Chondrocyte (in vitro differentiated cells): ENCODE measurements at regions not wholly inside any gene's neighbourhood (a gene's known extent, or its start where the extent isn't known, plus 50 kb on each side); places are given as distances from the start of the nearest gene placed in this dataset.

Source experiments
- DNase-seq: peaks from one replicate; pipeline ENCODE4 v3.0.0; 2021; ENCODE audit warnings: mixed read lengths, low spot score
- H3K27ac Mint-ChIP-seq: one replicate; pipeline ENCODE4 v1.8.0; 2021; ENCODE audit warnings: mild to moderate bottlenecking, moderate library complexity, mixed read lengths; ENCODE audit not compliant: unreplicated experiment
- H3K27me3 Mint-ChIP-seq: 2 replicates; pipeline ENCODE4 v1.8.0; 2021; ENCODE audit warnings: low read depth, mixed read lengths
- H3K36me3 Mint-ChIP-seq: 2 replicates; pipeline ENCODE4 v1.8.0; 2021; ENCODE audit warnings: low read depth, mixed read lengths
- H3K4me1 Mint-ChIP-seq: 2 replicates; pipeline ENCODE4 v1.8.0; 2021; ENCODE audit warnings: low read depth, mild to moderate bottlenecking, mixed read lengths
- H3K4me3 Mint-ChIP-seq: one replicate; pipeline ENCODE4 v1.8.0; 2021; ENCODE audit warnings: mild to moderate bottlenecking, moderate library complexity, mixed read lengths; ENCODE audit not compliant: unreplicated experiment
- H3K9me3 Mint-ChIP-seq: 2 replicates; pipeline ENCODE4 v1.8.0; 2021; ENCODE audit warnings: low read depth, mixed read lengths
- TF ChIP-seq, protein P1 (sequence below): fragments of 200-600 bp; sonication (generic); IDR thresholded peaks from 2 replicates; pipeline ENCODE4 v1.5.0; 2021; ENCODE audit warnings: antibody characterized with exemption, mild to moderate bottlenecking, moderate library complexity

DNA sequence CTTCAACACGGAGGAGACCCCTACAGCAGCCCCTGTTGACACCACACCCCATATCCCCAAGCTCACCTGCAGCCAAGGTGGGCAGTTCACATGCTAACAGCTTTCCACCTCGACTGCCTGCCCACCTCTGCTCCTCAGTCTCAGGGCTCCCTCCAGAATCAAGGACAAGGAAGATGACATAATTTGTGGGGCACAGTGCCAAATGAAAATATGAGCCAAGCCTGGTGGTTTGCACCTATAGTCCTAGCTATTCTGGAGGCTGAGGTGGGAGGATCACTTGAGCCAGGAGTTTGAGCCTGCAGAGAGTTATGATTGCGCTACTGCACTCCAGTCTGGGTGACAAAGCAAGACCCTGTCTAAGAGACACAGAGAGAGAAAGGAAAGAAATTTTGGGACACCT lies 516.3 kb downstream of the BCOR start:
- TF ChIP-seq, protein P1, sequence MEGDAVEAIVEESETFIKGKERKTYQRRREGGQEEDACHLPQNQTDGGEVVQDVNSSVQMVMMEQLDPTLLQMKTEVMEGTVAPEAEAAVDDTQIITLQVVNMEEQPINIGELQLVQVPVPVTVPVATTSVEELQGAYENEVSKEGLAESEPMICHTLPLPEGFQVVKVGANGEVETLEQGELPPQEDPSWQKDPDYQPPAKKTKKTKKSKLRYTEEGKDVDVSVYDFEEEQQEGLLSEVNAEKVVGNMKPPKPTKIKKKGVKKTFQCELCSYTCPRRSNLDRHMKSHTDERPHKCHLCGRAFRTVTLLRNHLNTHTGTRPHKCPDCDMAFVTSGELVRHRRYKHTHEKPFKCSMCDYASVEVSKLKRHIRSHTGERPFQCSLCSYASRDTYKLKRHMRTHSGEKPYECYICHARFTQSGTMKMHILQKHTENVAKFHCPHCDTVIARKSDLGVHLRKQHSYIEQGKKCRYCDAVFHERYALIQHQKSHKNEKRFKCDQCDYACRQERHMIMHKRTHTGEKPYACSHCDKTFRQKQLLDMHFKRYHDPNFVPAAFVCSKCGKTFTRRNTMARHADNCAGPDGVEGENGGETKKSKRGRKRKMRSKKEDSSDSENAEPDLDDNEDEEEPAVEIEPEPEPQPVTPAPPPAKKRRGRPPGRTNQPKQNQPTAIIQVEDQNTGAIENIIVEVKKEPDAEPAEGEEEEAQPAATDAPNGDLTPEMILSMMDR, result no peak
- no peak for DNase-seq
- H3K4me3 Mint-ChIP-seq, result no peak overlapping the region
- peaks cover 6% of the 10 kb centered on the region for H3K27me3 Mint-ChIP-seq
- H3K9me3 Mint-ChIP-seq, result peaks cover 15% of the 10 kb centered on the region
- H3K36me3 Mint-ChIP-seq, result no peaks in the 10 kb centered on the region
- no peak overlapping the region for H3K27ac Mint-ChIP-seq
- H3K4me1 Mint-ChIP-seq, result peaks cover 15% of the 10 kb centered on the region

DNA sequence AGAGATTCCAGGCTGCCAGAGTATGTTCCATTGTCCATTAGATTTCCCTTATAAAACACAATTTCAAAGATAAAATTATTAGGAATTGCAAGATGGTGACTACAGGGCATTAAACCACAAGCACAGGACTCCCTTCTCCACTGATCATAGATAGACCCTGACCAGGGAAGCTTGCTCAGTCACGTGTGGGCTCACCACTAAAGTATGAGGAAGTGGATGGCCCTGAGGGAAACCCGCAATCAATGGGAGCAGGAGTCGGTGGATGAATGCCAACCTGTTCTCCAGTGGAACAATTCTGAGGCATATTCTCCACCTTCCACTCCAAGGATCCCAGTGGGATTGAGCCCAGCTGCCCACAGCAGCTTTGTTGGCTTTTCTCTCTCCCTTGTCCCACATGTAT lies 515.7 kb downstream of the BCOR start:
- H3K9me3 Mint-ChIP-seq, result peaks cover 15% of the 10 kb centered on the region
- H3K4me3 Mint-ChIP-seq, result no peak overlapping the region
- H3K4me1 Mint-ChIP-seq, result peaks cover 13% of the 10 kb centered on the region
- TF ChIP-seq, protein P1, result no peak
- H3K27ac Mint-ChIP-seq, result no peak overlapping the region
- DNase-seq, result no peak
- H3K36me3 Mint-ChIP-seq, result no peaks in the 10 kb centered on the region
- peaks cover 3% of the 10 kb centered on the region for H3K27me3 Mint-ChIP-seq

DNA sequence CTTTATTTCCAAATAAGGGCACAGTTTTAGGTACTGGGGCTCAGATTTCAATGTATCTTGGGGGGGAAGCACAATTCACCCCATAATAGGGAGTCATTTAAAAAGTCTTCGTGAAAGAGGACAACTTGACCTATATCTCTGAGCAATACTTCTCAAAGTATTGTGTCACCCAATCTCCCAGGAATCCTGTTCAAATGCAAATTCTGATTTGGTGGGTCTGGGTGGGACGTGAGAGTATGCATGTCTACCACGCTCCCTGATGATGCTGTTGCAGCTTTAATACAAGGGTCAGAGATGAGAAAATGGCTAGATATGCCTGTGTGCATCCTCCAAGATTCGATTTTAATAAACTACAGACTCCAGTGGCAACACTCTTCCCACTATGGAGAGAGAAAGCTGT lies 514.8 kb downstream of the BCOR start:
- Mint-ChIP-seq H3K4me1 (peaks cover 4% of the 10 kb centered on the region), H3K27ac (no peak overlapping the region), H3K9me3 (peaks cover 15% of the 10 kb centered on the region), H3K36me3 (no peaks in the 10 kb centered on the region), H3K4me3 (no peak overlapping the region), H3K27me3 (peaks cover 3% of the 10 kb centered on the region)
- TF ChIP-seq, protein P1, result no peak
- DNase-seq, result no peak

DNA sequence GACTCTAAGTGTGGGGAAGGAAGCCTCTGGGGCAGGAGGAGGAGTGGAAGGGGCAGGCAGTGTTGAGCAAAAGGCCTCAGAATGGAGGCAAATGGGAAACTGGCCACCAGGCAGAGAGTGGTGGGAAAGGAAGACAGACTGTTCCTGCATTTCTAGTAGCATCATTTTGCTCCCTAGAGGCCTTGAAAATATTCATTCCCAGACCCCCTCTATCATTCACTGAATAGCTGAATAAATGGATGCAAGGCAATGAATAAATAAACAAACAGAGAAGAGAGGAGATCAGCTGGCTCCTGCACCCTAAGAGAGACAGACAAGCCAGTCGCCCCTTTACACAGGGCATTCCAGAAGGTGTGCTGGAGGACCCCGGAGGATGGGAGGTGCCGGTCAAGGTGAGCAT lies 511.9 kb downstream of the BCOR start:
- TF ChIP-seq, protein P1, result no peak
- Mint-ChIP-seq H3K4me3 (no peak overlapping the region), H3K9me3 (peaks cover 14% of the 10 kb centered on the region), H3K4me1 (no peaks in the 10 kb centered on the region), H3K27ac (no peak overlapping the region), H3K27me3 (peaks cover 2% of the 10 kb centered on the region), H3K36me3 (no peaks in the 10 kb centered on the region)
- no peak for DNase-seq

DNA sequence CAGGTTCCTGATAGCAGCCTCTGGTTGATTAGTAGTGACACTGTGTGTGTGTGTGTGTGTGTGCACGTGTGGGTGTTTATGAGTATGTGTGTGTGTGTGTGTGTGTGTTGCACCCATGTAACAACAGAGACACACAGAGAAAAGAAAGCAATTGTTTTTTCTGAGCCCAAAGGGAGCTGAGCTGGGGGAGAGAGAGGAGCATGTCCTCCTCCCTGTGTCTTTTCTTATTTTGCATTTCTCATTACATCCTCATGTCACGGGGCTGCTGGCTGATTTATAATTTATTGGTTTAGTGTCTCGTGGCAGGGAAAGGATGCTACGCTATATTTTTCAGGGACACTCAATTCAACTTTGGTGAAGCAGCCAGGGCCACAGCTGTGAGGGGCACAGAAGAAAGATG lies 511.4 kb downstream of the BCOR start:
- Mint-ChIP-seq H3K4me1 (no peaks in the 10 kb centered on the region), H3K27ac (no peak overlapping the region), H3K4me3 (no peak overlapping the region), H3K36me3 (no peaks in the 10 kb centered on the region), H3K9me3 (peaks cover 10% of the 10 kb centered on the region), H3K27me3 (no peaks in the 10 kb centered on the region)
- no peak for DNase-seq
- TF ChIP-seq, protein P1, result no peak
